ENCODE measurements at regions not wholly inside any gene's neighbourhood (a gene's known extent, or its start where the extent isn't known, plus 50 kb on each side); places are given as distances from the start of the nearest gene placed in this dataset.

DNA sequence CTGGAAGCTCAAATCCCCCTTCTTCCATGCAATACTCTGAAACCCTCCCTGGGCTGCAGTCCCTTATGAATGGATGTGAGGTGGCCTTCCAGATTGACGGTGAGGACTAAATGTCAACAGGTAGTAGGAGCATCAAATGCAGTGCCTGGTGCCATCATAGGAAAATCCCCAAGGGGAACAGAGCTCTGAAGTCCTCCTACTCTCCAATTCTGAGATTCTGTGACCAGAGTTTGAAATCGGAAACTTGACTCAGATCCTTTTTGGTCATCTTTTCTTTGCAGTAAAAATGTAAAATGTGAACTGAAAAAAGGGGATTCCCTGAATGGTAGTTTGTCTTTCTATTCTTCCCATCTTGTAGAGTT, 68.8 kb upstream of the TJP1 start:
- peaks cover 28% of the 10 kb centered on the region for H3K4me1 Mint-ChIP-seq (ENCODE audit: low read depth)
- H3K4me3 Mint-ChIP-seq (ENCODE audit: unreplicated experiment), result no peak overlapping the region
- no peak overlapping the region for H3K27ac Mint-ChIP-seq (ENCODE audit: unreplicated experiment)
- peaks cover under 1% of the 10 kb centered on the region for H3K9me3 Mint-ChIP-seq (ENCODE audit: low read depth)
- H3K27me3 Mint-ChIP-seq (ENCODE audit: low read depth), result no peaks in the 10 kb centered on the region
- TF ChIP-seq, protein P1, sequence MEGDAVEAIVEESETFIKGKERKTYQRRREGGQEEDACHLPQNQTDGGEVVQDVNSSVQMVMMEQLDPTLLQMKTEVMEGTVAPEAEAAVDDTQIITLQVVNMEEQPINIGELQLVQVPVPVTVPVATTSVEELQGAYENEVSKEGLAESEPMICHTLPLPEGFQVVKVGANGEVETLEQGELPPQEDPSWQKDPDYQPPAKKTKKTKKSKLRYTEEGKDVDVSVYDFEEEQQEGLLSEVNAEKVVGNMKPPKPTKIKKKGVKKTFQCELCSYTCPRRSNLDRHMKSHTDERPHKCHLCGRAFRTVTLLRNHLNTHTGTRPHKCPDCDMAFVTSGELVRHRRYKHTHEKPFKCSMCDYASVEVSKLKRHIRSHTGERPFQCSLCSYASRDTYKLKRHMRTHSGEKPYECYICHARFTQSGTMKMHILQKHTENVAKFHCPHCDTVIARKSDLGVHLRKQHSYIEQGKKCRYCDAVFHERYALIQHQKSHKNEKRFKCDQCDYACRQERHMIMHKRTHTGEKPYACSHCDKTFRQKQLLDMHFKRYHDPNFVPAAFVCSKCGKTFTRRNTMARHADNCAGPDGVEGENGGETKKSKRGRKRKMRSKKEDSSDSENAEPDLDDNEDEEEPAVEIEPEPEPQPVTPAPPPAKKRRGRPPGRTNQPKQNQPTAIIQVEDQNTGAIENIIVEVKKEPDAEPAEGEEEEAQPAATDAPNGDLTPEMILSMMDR (IDR thresholded peaks at IDR 0.05), result no peak
- peaks cover 2% of the 10 kb centered on the region for H3K36me3 Mint-ChIP-seq (ENCODE audit: low read depth)
- no peak for DNase-seq (ENCODE audit: low spot score)

DNA sequence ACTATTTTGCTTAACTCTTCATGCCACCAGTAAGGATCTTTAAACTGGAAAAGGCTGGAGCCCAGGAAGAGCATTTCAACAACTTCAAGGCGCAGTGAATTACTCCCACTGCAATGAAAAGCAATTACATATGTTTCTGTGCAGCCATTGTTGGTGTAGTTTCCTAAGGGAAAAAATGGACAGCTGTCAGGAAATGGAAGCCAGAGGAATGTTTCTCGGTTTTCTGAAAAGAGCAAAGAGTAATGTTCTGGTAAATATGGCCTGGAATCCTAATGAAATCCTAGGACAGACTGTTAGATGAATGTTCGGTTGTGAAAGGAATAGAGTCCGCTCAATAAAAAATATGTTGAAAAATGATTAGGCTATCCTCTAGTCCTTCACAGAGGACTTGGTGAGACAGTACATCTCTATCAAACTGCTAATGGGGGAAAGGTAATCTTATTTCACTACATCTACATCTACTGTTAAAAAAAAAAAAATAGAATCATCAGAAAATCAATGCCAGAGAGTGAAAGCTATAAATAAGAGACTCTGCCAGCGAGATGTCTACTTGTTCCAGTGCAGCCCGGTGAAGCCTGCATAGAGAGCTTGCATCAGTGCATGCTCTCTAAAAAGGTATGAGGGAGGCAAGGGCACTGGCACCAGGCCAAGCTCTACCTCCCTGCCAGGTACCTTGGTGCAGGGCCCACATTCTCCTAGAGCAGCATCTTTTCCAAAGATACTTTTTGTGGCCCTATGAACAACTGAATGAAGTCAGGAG, 68.2 kb upstream of the TJP1 start:
- Mint-ChIP-seq H3K27ac (ENCODE audit: unreplicated experiment) (peak overlapping the region; percentile 72), H3K36me3 (ENCODE audit: low read depth) (peaks cover 2% of the 10 kb centered on the region), H3K4me1 (ENCODE audit: low read depth) (peaks cover 28% of the 10 kb centered on the region), H3K4me3 (ENCODE audit: unreplicated experiment) (no peak overlapping the region), H3K9me3 (ENCODE audit: low read depth) (no peaks in the 10 kb centered on the region), H3K27me3 (ENCODE audit: low read depth) (no peaks in the 10 kb centered on the region)
- no peak for DNase-seq (ENCODE audit: low spot score)
- TF ChIP-seq, protein P1 (IDR thresholded peaks at IDR 0.05), result no peak

DNA sequence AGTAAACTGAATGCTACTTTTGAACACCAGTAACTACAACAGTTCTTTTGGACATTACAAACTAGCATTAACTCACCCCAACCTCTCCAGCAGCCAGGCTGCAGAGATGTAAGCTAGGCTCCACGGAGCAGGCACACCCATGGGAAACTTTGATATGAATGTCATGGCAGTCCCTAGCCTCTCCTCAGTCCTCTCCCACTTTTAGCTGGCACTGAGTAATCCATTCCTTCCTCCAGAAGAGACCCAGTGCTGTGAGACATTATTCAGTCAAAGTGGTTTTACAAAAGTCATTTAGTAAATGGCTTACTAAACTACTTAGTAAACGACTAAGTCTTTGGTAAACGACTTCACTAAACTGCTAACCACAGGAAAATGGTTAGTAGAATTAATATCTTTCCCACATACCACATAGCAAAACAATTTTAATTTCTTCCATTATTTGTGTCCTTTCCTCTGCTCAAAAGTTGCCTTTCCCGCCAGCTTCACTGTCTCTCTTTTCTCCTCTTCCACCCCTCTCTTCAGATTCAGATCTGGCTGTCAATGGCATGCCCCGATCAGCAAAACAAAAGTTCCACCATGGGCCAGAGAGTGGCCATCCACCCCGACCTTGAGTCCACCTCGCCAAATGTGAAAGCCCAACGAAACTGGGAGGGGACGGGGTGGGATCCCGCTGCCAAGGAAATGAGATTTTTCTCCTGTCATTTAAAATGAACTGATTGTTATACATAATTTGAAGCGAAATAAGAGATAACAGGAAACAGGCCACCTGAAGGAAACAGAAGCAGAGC, 67.5 kb upstream of the TJP1 start:
- peaks cover 2% of the 10 kb centered on the region for H3K36me3 Mint-ChIP-seq (ENCODE audit: low read depth)
- TF ChIP-seq, protein P1 (IDR thresholded peaks at IDR 0.05), result no peak
- no peaks in the 10 kb centered on the region for H3K27me3 Mint-ChIP-seq (ENCODE audit: low read depth)
- no peak overlapping the region for H3K4me3 Mint-ChIP-seq (ENCODE audit: unreplicated experiment)
- peaks cover 28% of the 10 kb centered on the region for H3K4me1 Mint-ChIP-seq (ENCODE audit: low read depth)
- no peak for DNase-seq (ENCODE audit: low spot score)
- H3K9me3 Mint-ChIP-seq (ENCODE audit: low read depth), result no peaks in the 10 kb centered on the region
- peak overlapping the region; percentile 72 for H3K27ac Mint-ChIP-seq (ENCODE audit: unreplicated experiment)

DNA sequence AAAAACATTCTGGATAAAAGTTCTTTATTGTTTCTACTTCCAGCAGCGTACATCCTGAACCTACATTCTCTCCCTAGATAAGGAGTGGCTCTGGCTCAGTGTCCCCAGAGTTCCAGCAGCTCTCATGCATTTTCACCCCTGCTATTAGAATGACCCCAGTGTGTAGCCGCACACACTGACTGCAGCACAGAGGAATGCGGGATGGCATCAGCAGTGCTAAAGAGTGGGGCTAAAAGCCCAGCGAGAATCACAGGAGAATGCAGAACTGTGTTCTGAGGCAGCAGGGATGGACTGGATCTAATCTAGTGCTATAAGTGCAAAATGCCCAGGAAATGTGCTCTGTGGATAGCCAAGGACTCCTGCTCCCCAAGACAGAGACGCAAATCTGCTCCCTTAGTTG, 66.4 kb upstream of the TJP1 start:
- no peaks in the 10 kb centered on the region for H3K27me3 Mint-ChIP-seq (ENCODE audit: low read depth)
- peak overlapping the region; percentile 84 for H3K27ac Mint-ChIP-seq (ENCODE audit: unreplicated experiment)
- peaks cover 28% of the 10 kb centered on the region for H3K4me1 Mint-ChIP-seq (ENCODE audit: low read depth)
- no peak overlapping the region for H3K4me3 Mint-ChIP-seq (ENCODE audit: unreplicated experiment)
- peaks cover 2% of the 10 kb centered on the region for H3K36me3 Mint-ChIP-seq (ENCODE audit: low read depth)
- no peaks in the 10 kb centered on the region for H3K9me3 Mint-ChIP-seq (ENCODE audit: low read depth)
- no peak for DNase-seq (ENCODE audit: low spot score)
- TF ChIP-seq, protein P1 (IDR thresholded peaks at IDR 0.05), result no peak

DNA sequence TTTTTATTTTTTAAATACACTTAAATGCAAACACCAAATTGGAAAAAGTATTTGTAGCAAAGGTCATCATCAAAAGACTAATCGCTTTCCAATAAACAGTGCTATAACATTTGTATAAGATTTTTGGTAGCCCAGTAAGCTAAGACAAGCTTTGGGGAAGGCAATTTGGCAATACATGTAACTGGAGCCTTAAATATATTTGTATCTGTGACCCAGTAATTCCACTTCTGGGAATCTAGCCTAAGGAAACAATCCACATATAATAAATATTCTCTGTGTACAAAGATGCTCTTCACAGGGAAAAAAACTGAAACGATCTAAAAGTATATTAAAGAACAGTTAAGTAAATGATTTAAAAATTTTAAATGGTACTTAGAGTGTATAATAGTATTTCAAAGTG, 65.5 kb upstream of the TJP1 start:
- no peak overlapping the region for H3K4me3 Mint-ChIP-seq (ENCODE audit: unreplicated experiment)
- DNase-seq (ENCODE audit: low spot score), result no peak
- H3K4me1 Mint-ChIP-seq (ENCODE audit: low read depth), result peaks cover 36% of the 10 kb centered on the region
- no peak overlapping the region for H3K27ac Mint-ChIP-seq (ENCODE audit: unreplicated experiment)
- no peaks in the 10 kb centered on the region for H3K36me3 Mint-ChIP-seq (ENCODE audit: low read depth)
- TF ChIP-seq, protein P1 (IDR thresholded peaks at IDR 0.05), result no peak
- no peaks in the 10 kb centered on the region for H3K9me3 Mint-ChIP-seq (ENCODE audit: low read depth)
- H3K27me3 Mint-ChIP-seq (ENCODE audit: low read depth), result no peaks in the 10 kb centered on the region

Measured in chondrocyte (in vitro differentiated cells).